ENCODE measurements at regions not wholly inside any gene's neighbourhood (a gene's known extent, or its start where the extent isn't known, plus 50 kb on each side); places are given as distances from the start of the nearest gene placed in this dataset.

- intact Hi-C loops (cut with DNase I; ENCODE audit: low total_unique reads): no loop called here
- DNase-seq: no peak
- Histone ChIP-seq H3K27me3 (no peaks in the 10 kb centered on the region), H3K4me1 (no peaks in the 10 kb centered on the region), H3K4me3 (no peak overlapping the region), H3K9me3 (no peaks in the 10 kb centered on the region), H3K27ac (no peak overlapping the region), H3K36me3 (ENCODE audit: low read depth, missing control alignments) (no peaks in the 10 kb centered on the region)
- TF ChIP-seq CTCF (IDR thresholded peaks at IDR 0.05) (no peak), POLR2A (IDR thresholded peaks at IDR 0.05) (no peak)
- 79 to 94% methylated on average over 9 to 16 of the region's 16 CpGs for WGBS, 2 donors
Observed at GRCh38 chr21:43305811-43306311, 121.1 kb downstream of the SIK1 start.

GRCh38 chr21:43305336-43305665 lies 121.6 kb downstream of the SIK1 start:
- intact Hi-C loops (cut with DNase I; ENCODE audit: low total_unique reads): no loop called here
- Histone ChIP-seq H3K9me3 (no peaks in the 10 kb centered on the region), H3K27me3 (no peaks in the 10 kb centered on the region), H3K4me1 (no peaks in the 10 kb centered on the region), H3K27ac (no peak overlapping the region), H3K36me3 (ENCODE audit: low read depth, missing control alignments) (no peaks in the 10 kb centered on the region), H3K4me3 (no peak overlapping the region)
- no peak for TF ChIP-seq POLR2A (IDR thresholded peaks at IDR 0.05)
- no peak for TF ChIP-seq CTCF (IDR thresholded peaks at IDR 0.05)
- WGBS, 2 donors: 91 to 92% methylated on average over 12 to 15 of the region's 15 CpGs
- no peak for DNase-seq

GRCh38 chr21:43304621-43305335 lies 122.2 kb downstream of the SIK1 start:
- no peak for TF ChIP-seq CTCF (IDR thresholded peaks at IDR 0.05)
- Histone ChIP-seq H3K27ac (no peak overlapping the region), H3K27me3 (no peaks in the 10 kb centered on the region), H3K36me3 (ENCODE audit: low read depth, missing control alignments) (no peaks in the 10 kb centered on the region), H3K4me3 (no peak overlapping the region), H3K4me1 (no peaks in the 10 kb centered on the region), H3K9me3 (no peaks in the 10 kb centered on the region)
- WGBS, 2 donors: 81 to 92% methylated on average over 13 to 23 of the region's 23 CpGs
- DNase-seq: no peak
- intact Hi-C loops (cut with DNase I; ENCODE audit: low total_unique reads): no loop called here

- WGBS, 2 donors: 91 to 95% methylated on average over 14 of the region's 14 CpGs
- DNase-seq: no peak
- Histone ChIP-seq H3K27ac (no peak overlapping the region), H3K4me3 (no peak overlapping the region), H3K36me3 (ENCODE audit: low read depth, missing control alignments) (no peaks in the 10 kb centered on the region), H3K9me3 (no peaks in the 10 kb centered on the region), H3K4me1 (no peaks in the 10 kb centered on the region), H3K27me3 (no peaks in the 10 kb centered on the region)
- no peak for TF ChIP-seq CTCF (IDR thresholded peaks at IDR 0.05)
- no peak for TF ChIP-seq POLR2A (IDR thresholded peaks at IDR 0.05)
- intact Hi-C loops (cut with DNase I; ENCODE audit: low total_unique reads): no loop called here
Observed at GRCh38 chr21:43304206-43304605, 122.7 kb downstream of the SIK1 start.
